Right atrium auricular region (tissue), 2 donors: ENCODE measurements at regions not wholly inside any gene's neighbourhood (a gene's known extent, or its start where the extent isn't known, plus 50 kb on each side); places are given as distances from the start of the nearest gene placed in this dataset.

ENCODE experiments used
- DNase-seq: peaks from one replicate; pipeline ENCODE4 v3.0.0-alpha.2; 2019; ENCODE audit warnings: low spot score
- H3K27ac ChIP-seq, 2 donors: fragments of 200-600 bp; sonication (generic); 1 replicate in 1 of 2; 2 replicates in 1 of 2; pipeline ENCODE4 v1.5.1; 2016 to 2019
- H3K27me3 ChIP-seq, 2 donors: fragments of 200-600 bp; sonication (generic); one replicate each; pipeline versions ENCODE4 v1.5.1 to v1.6.0; 2017 to 2019
- H3K36me3 ChIP-seq: fragments of 200-600 bp; sonication (generic); one replicate; pipeline ENCODE4 v1.5.1; 2016
- H3K4me1 ChIP-seq, 2 donors: fragments of 200-600 bp; sonication (generic); one replicate each; pipeline versions ENCODE4 v1.5.1 to v1.6.0; 2017 to 2019
- H3K4me3 ChIP-seq, 2 donors: fragments of 200-600 bp; sonication (generic); 1 replicate in 1 of 2; 2 replicates in 1 of 2; pipeline ENCODE4 v1.5.1; 2017 to 2019; ENCODE audit warnings: mild to moderate bottlenecking in 1 of 2, moderate library complexity in 1 of 2
- H3K9me3 ChIP-seq, 2 donors: fragments of 200-600 bp; sonication (generic); one replicate each; pipeline ENCODE4 v1.5.1; 2019
- TF ChIP-seq, protein P1 (sequence below), 2 donors: fragments of 200-600 bp; sonication (generic); IDR thresholded peaks; one replicate each; pipeline ENCODE4 v1.5.1; 2019; ENCODE audit warnings: antibody characterized with exemption in 2 of 2

DNA sequence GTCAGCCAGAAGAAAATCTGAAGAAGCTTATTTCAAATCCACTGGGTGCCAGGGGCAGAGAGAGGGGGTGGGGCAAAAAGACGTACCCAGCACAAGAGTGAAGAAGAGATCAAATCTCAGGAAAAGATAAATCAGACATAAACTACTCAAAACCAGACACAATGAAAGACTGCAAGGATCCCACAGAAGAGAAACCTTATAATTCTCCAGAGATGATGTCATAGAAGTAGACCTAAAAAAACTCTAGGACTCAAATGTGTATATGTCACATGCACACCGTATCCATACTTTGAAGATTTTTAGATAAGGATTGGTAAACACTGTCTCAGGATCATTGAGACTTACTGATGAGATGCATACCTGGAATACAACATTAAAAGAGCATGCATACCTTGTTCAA is 98.5 kb upstream of the PIK3CG start:
- DNase-seq, result no peak
- H3K4me1 ChIP-seq, result no peaks in the 10 kb centered on the region
- H3K36me3 ChIP-seq, result no peaks in the 10 kb centered on the region
- TF ChIP-seq, protein P1, sequence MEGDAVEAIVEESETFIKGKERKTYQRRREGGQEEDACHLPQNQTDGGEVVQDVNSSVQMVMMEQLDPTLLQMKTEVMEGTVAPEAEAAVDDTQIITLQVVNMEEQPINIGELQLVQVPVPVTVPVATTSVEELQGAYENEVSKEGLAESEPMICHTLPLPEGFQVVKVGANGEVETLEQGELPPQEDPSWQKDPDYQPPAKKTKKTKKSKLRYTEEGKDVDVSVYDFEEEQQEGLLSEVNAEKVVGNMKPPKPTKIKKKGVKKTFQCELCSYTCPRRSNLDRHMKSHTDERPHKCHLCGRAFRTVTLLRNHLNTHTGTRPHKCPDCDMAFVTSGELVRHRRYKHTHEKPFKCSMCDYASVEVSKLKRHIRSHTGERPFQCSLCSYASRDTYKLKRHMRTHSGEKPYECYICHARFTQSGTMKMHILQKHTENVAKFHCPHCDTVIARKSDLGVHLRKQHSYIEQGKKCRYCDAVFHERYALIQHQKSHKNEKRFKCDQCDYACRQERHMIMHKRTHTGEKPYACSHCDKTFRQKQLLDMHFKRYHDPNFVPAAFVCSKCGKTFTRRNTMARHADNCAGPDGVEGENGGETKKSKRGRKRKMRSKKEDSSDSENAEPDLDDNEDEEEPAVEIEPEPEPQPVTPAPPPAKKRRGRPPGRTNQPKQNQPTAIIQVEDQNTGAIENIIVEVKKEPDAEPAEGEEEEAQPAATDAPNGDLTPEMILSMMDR (IDR thresholded peaks at IDR 0.05), result no peak
- H3K27me3 ChIP-seq, result no peaks in the 10 kb centered on the region
- no peaks in the 10 kb centered on the region for H3K9me3 ChIP-seq
- H3K27ac ChIP-seq, result no peak overlapping the region
- no peak overlapping the region for H3K4me3 ChIP-seq

DNA sequence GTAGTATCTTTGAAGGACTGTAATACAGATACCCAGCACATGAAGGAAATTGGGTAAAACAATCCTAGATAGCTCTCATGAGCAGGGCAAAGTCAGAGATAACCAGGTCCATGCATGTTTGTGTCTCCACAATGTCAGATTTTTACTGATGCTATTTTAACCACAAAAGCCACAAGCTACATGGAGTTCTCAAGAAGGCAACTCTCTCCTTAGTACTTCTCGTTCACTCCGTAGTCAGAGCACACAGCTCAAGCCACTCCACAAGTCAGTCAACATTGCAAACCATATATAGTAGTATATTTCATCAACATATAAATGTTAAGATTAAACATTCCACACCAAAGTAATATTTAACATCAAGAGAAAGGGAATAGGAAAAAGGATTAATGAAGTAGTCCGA is 98.0 kb upstream of the PIK3CG start:
- no peaks in the 10 kb centered on the region for H3K27me3 ChIP-seq
- TF ChIP-seq, protein P1 (IDR thresholded peaks at IDR 0.05), result no peak
- no peaks in the 10 kb centered on the region for H3K36me3 ChIP-seq
- H3K4me3 ChIP-seq, result no peak overlapping the region
- H3K4me1 ChIP-seq, result no peaks in the 10 kb centered on the region
- no peak for DNase-seq
- H3K27ac ChIP-seq, result no peak overlapping the region
- H3K9me3 ChIP-seq, result no peaks in the 10 kb centered on the region

DNA sequence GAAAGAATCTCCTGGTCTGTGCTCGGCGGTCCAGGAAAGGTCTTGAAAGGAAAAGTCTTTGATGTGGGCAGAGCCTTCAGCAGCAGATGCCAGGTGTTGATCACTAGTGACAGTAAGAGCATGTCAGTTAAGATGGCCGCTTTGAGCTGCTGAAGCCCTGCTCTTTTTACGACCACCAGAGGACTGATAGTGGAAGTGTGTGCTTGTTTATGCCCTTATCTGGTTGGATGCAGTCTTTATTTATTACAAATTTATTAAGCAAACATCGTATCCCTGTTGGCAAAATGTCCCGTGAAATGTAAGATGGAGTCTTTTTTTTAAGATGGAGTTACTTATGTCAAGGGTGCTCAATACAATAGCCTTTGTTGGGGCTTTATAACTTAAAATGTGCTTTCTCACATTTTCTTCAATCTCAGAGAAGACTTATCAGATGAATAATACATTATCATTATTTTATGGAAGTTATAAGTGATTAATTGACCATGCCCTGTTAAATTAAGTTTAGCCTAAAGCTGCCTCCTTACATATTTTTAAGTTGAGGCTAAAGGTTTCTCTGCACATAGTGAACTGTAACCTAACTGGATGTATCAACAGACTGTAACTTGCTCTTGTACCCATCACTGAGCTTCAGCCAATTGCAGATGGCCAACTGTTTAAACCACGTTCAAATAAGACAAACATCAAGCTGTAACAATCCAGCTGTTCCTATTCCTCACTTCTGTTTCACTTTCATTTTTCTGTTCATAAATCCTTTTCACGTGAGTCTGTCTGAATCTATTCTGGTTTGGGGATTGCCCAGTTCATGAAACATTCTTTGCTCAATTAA is 97.4 kb upstream of the PIK3CG start:
- no peak for DNase-seq
- no peak overlapping the region for H3K27ac ChIP-seq
- H3K36me3 ChIP-seq, result no peaks in the 10 kb centered on the region
- TF ChIP-seq, protein P1 (IDR thresholded peaks at IDR 0.05), result no peak
- no peak overlapping the region for H3K4me3 ChIP-seq
- H3K27me3 ChIP-seq, result no peaks in the 10 kb centered on the region
- H3K9me3 ChIP-seq, result no peaks in the 10 kb centered on the region
- no peaks in the 10 kb centered on the region for H3K4me1 ChIP-seq

DNA sequence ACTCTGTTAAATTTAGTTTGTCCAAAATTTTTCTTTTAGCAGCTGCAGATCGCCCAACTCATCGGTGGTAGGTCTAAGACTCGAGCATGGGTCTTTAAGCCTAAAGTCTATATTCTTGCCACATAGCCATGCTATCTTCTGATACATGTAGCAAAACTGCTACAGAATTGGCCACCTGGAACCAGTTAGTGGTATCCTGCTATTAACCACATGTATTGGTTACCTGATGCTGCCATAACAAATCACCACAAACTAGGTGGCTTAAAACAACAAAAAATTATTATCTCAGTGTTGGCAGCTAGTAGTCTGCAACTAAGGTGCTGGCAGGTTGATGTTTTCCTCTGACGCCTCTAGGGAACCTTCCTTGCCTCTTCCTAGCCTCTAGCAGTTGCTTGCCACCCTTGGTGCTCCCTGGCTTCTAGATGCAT is 96.7 kb upstream of the PIK3CG start:
- DNase-seq, result no peak
- Histone ChIP-seq H3K27me3 (no peaks in the 10 kb centered on the region), H3K9me3 (no peaks in the 10 kb centered on the region), H3K27ac (no peak overlapping the region), H3K4me1 (no peaks in the 10 kb centered on the region), H3K36me3 (no peaks in the 10 kb centered on the region), H3K4me3 (no peak overlapping the region)
- TF ChIP-seq, protein P1 (IDR thresholded peaks at IDR 0.05), result no peak

DNA sequence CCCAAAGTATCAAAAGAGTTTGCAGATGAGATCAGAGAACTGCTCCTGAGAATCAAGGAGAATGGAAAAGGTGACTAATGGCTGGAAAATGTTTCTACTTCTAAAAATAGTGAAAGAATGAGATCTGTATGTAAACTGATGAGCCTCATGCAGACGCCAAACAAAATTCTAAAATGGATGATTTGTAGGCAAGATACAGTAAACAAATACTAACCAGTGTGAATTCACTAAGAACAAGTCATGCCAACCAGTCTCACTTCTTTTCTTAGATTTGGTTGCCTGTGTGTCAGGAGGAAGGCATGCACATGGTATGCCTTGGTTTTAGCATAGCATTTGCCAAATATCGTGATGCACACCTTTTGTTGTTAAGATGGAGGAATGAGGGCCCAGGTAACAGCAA is 94.9 kb upstream of the PIK3CG start:
- TF ChIP-seq, protein P1 (IDR thresholded peaks at IDR 0.05), result no peak
- no peaks in the 10 kb centered on the region for H3K4me1 ChIP-seq
- H3K9me3 ChIP-seq, result no peaks in the 10 kb centered on the region
- no peak for DNase-seq
- H3K4me3 ChIP-seq, result no peak overlapping the region
- H3K27ac ChIP-seq, result no peak overlapping the region
- no peaks in the 10 kb centered on the region for H3K36me3 ChIP-seq
- H3K27me3 ChIP-seq, result no peaks in the 10 kb centered on the region

DNA sequence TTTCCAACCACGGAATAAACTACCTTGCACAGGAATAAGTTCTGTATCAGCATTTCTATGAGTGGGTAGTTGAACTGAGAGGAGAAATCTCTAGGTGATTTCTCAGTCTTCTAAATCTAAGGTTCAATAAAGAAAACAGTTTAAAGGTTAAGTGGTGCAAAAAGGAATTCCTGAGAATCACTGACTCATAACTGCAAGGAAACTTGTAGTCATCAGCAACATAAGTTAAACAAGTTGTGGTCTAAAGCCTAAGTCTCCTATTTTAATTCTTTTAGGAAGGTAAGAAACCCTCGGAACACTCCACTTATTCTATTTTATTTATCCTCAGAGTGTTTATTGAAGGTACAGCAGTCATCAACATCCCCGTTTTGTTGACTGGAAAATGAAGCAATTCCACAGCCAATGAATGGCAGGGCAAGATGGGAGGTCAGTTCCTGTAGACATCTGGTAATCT is 92.4 kb upstream of the PIK3CG start:
- no peak for DNase-seq
- Histone ChIP-seq H3K36me3 (no peaks in the 10 kb centered on the region), H3K4me1 (no peaks in the 10 kb centered on the region), H3K27ac (no peak overlapping the region), H3K4me3 (no peak overlapping the region), H3K9me3 (no peaks in the 10 kb centered on the region), H3K27me3 (no peaks in the 10 kb centered on the region)
- TF ChIP-seq, protein P1 (IDR thresholded peaks at IDR 0.05), result no peak
